H9 (cell line): ENCODE measurements at regions not wholly inside any gene's neighbourhood (a gene's known extent, or its start where the extent isn't known, plus 50 kb on each side); places are given as distances from the start of the nearest gene placed in this dataset.

Experiments used
- DNase-seq: peaks from one replicate; pipeline ENCODE4 v3.0.0-alpha.2; 2017
- H2AFZ ChIP-seq: one replicate; pipeline ENCODE4 v1.6.1; 2013; ENCODE audit warnings: mild to moderate bottlenecking, low read length, control low read depth, moderate library complexity
- H2AK5ac ChIP-seq: 2 replicates; pipeline ENCODE4 v1.6.1; 2013; ENCODE audit warnings: low read length, control low read depth, mixed read lengths; ENCODE audit not compliant: insufficient read length
- H2BK120ac ChIP-seq: one replicate; pipeline ENCODE4 v1.6.1; 2013; ENCODE audit warnings: low read depth, mild to moderate bottlenecking, low read length, control low read depth, inconsistent platforms; ENCODE audit not compliant: poor library complexity, severe bottlenecking
- H2BK12ac ChIP-seq: 2 replicates; pipeline ENCODE4 v1.6.1; 2013; ENCODE audit warnings: low read length, control low read depth, mixed read lengths, low read depth; ENCODE audit not compliant: insufficient read length
- H2BK15ac ChIP-seq: 2 replicates; pipeline ENCODE4 v1.6.1; 2013; ENCODE audit warnings: low read depth, low read length, control low read depth
- H2BK20ac ChIP-seq: one replicate; pipeline ENCODE4 v1.6.1; 2013; ENCODE audit warnings: low read depth, mild to moderate bottlenecking, low read length, control low read depth, inconsistent platforms; ENCODE audit not compliant: poor library complexity, severe bottlenecking
- H2BK5ac ChIP-seq: 2 replicates; pipeline ENCODE4 v1.6.1; 2013; ENCODE audit warnings: low read length, control low read depth, mixed read lengths; ENCODE audit not compliant: insufficient read length
- H3K14ac ChIP-seq: 2 replicates; pipeline ENCODE4 v1.6.1; 2013; ENCODE audit warnings: low read length, control low read depth; ENCODE audit not compliant: insufficient read depth
- H3K18ac ChIP-seq: 2 replicates; pipeline ENCODE4 v1.6.1; 2013; ENCODE audit warnings: low read depth, mild to moderate bottlenecking, mixed read lengths, low read length, control low read depth; ENCODE audit not compliant: insufficient read length
- H3K23ac ChIP-seq: 2 replicates; pipeline ENCODE4 v1.6.1; 2013; ENCODE audit warnings: low read length, control low read depth, mixed read lengths, low read depth; ENCODE audit not compliant: insufficient read length
- H3K23me2 ChIP-seq: 2 replicates; pipeline ENCODE4 v1.6.1; 2013; ENCODE audit warnings: low read depth, mild to moderate bottlenecking, mixed read lengths, low read length, control low read depth; ENCODE audit not compliant: insufficient read length, poor library complexity, severe bottlenecking
- H3K27ac ChIP-seq: 2 replicates; pipeline ENCODE4 v1.5.1; 2013; ENCODE audit warnings: low read length, control low read depth, mixed read lengths, low read depth; ENCODE audit not compliant: insufficient read length
- H3K27me3 ChIP-seq: 2 replicates; pipeline ENCODE4 v1.6.1; 2013; ENCODE audit warnings: low read length, control low read depth, inconsistent platforms; ENCODE audit not compliant: insufficient read depth
- H3K4ac ChIP-seq: 2 replicates; pipeline ENCODE4 v1.6.1; 2013; ENCODE audit warnings: low read depth, mild to moderate bottlenecking, control low read depth, inconsistent platforms, low read length, moderate library complexity
- H3K4me1 ChIP-seq: 2 replicates; pipeline ENCODE4 v1.6.1; 2013; ENCODE audit warnings: low read length, control low read depth, inconsistent platforms; ENCODE audit not compliant: insufficient read depth
- H3K4me2 ChIP-seq: 2 replicates; pipeline ENCODE4 v1.6.1; 2013; ENCODE audit warnings: low read length, control low read depth, mixed read lengths; ENCODE audit not compliant: insufficient read length, insufficient read depth
- H3K56ac ChIP-seq: 2 replicates; pipeline ENCODE4 v1.6.1; 2013; ENCODE audit warnings: low read depth, mild to moderate bottlenecking, mixed read lengths, low read length, control low read depth; ENCODE audit not compliant: insufficient read length
- H3K79me1 ChIP-seq: 2 replicates; pipeline ENCODE4 v1.6.1; 2013; ENCODE audit warnings: low read depth, mild to moderate bottlenecking, moderate library complexity, low read length, control low read depth, inconsistent platforms; ENCODE audit not compliant: insufficient read depth, poor library complexity, severe bottlenecking
- H3K79me2 ChIP-seq: 2 replicates; pipeline ENCODE4 v1.6.1; 2013; ENCODE audit warnings: low read length, control low read depth, inconsistent platforms; ENCODE audit not compliant: insufficient read depth
- H3K9ac ChIP-seq: 2 replicates; pipeline ENCODE4 v1.6.1; 2013; ENCODE audit warnings: low read length, control low read depth, mixed read lengths; ENCODE audit not compliant: insufficient read length; ENCODE audit errors: extremely low read depth
- H3K9me3 ChIP-seq: one replicate; pipeline ENCODE4 v1.6.1; 2013; ENCODE audit warnings: low read depth, low read length, inconsistent platforms; ENCODE audit not compliant: control insufficient read depth
- H3T11ph ChIP-seq: one replicate; pipeline ENCODE4 v1.6.1; 2013; ENCODE audit warnings: mild to moderate bottlenecking, low read length, control low read depth, inconsistent platforms
- H4K20me1 ChIP-seq: one replicate; pipeline ENCODE4 v1.6.1; 2013; ENCODE audit not compliant: control insufficient read depth, insufficient read length, insufficient read depth
- H4K5ac ChIP-seq: 2 replicates; pipeline ENCODE4 v1.6.1; 2013; ENCODE audit warnings: low read depth, mild to moderate bottlenecking, mixed read lengths, low read length, control low read depth; ENCODE audit not compliant: insufficient read length
- H4K8ac ChIP-seq: replicated peaks from 2 replicates; pipeline ENCODE4 v1.6.1; 2013; ENCODE audit warnings: low read length, control low read depth, mixed read lengths, low read depth; ENCODE audit not compliant: insufficient read length
- H4K91ac ChIP-seq: 2 replicates; pipeline ENCODE4 v1.6.1; 2013; ENCODE audit warnings: low read depth, mild to moderate bottlenecking, moderate library complexity, mixed read lengths, low read length, control low read depth; ENCODE audit not compliant: insufficient read length
- H3K27ac Mint-ChIP-seq, 3 experiments: 2 replicates in 2 of 3; 3 replicates in 1 of 3; pipeline ENCODE4 v1.8.0; 2020 to 2021; ENCODE audit warnings: mixed read lengths in 3 of 3, mild to moderate bottlenecking in 1 of 3, moderate library complexity in 1 of 3
- H3K27me3 Mint-ChIP-seq: 2 replicates; pipeline ENCODE4 v1.8.0; 2021; ENCODE audit warnings: low read depth, mild to moderate bottlenecking, moderate library complexity, mixed read lengths
- H3K36me3 Mint-ChIP-seq, 3 experiments: 2 replicates in 2 of 3; 3 replicates in 1 of 3; pipeline ENCODE4 v1.8.0; 2020 to 2021; ENCODE audit warnings: low read depth in 3 of 3, mixed read lengths in 3 of 3; ENCODE audit not compliant: insufficient read depth in 1 of 3
- H3K4me1 Mint-ChIP-seq, 2 experiments: 2 replicates each; pipeline ENCODE4 v1.8.0; 2020; ENCODE audit warnings: mixed read lengths in 2 of 2
- H3K4me3 Mint-ChIP-seq, 2 experiments: 2 replicates in 1 of 2; 3 replicates in 1 of 2; pipeline ENCODE4 v1.8.0; 2020 to 2021; ENCODE audit warnings: mild to moderate bottlenecking in 2 of 2, mixed read lengths in 2 of 2, moderate library complexity in 1 of 2
- H3K9me3 Mint-ChIP-seq, 2 experiments: 2 replicates in 1 of 2; 3 replicates in 1 of 2; pipeline ENCODE4 v1.8.0; 2020; ENCODE audit warnings: mild to moderate bottlenecking in 2 of 2, mixed read lengths in 2 of 2, moderate library complexity in 1 of 2
- WGBS: extraction: QIAGEN DNeasy Blood & Tissue Kit; methylation state at CpG from one replicate; pipeline ENCODE4 v1.1.7; 2013; ENCODE audit warnings: missing lambda C conversion rate, low lambda C conversion rate, mixed read lengths; ENCODE audit not compliant: insufficient read length; ENCODE audit errors: extremely low coverage; 5-methylcytosine and 5-hydroxymethylcytosine counted together
- TF ChIP-seq, protein P1 (sequence below): fragments of 200-600 bp; sonication (generic); conservative IDR thresholded peaks from 3 replicates; pipeline ENCODE4 v1.8.0; 2021; ENCODE audit warnings: antibody characterized with exemption, mild to moderate bottlenecking

DNA sequence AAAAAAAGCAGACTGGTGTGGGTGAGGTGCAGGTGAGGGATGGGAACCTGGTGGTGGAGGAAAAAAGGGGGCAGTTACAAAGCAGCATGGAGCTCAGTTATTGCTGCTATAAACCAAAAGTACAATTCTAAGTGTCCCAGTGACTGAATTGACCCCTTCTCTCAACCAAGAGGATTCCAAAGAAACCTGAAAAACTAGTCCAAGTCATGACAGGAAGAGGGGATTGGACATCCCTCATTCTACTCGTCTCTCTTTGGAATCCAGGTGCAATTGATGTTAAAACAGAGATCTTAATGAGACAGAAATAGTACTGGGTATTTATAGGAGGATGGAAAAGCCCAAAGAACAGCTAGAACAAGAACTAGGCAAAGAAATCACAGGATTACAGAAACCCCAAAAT, 322.3 kb upstream of the IGFBP3 start:
- H3K27me3 Mint-ChIP-seq, result no peaks in the 10 kb centered on the region; the same call in 1 of the 2 replicates
- Histone ChIP-seq H2AFZ (no peak overlapping the region), H3T11ph (no peak overlapping the region)

More for the DNA sequence above, 322.3 kb upstream of the IGFBP3 start:
- H3K9me3 Mint-ChIP-seq, result peaks cover 0 to 7% of the 10 kb centered on the region in 2 experiments; a peak in 3 of 5 replicates
- Histone ChIP-seq H3K18ac (no peak overlapping the region), H3K9me3 (no peaks in the 10 kb centered on the region), H4K5ac (no peak overlapping the region), H4K20me1 (no peaks in the 10 kb centered on the region), H2BK5ac (no peak overlapping the region), H4K8ac (no peak overlapping the region), H2BK20ac (no peak overlapping the region), H3K27ac (no peak overlapping the region), H3K14ac (no peak overlapping the region), H2BK12ac (no peak overlapping the region), H2BK120ac (no peak overlapping the region), H3K4me1 (no peaks in the 10 kb centered on the region), H3K9ac (no peak overlapping the region), H2BK15ac (no peak overlapping the region), H3K79me1 (no peaks in the 10 kb centered on the region), H3K4me2 (no peak overlapping the region), H4K91ac (no peak overlapping the region), H3K79me2 (no peaks in the 10 kb centered on the region), H3K23me2 (no peaks in the 10 kb centered on the region), H3K27me3 (no peaks in the 10 kb centered on the region), H3K23ac (no peak overlapping the region), H2AK5ac (no peak overlapping the region), H3K56ac (no peak overlapping the region), H3K4ac (no peak overlapping the region)
- peaks cover 0 to 5% of the 10 kb centered on the region in 2 experiments; a peak in 2 of 4 replicates for H3K4me1 Mint-ChIP-seq
- no CpG with 5 or more reads among the region's 1 CpG for WGBS
- DNase-seq, result no peak
- H3K4me3 Mint-ChIP-seq, result no peak overlapping the region
- TF ChIP-seq, protein P1, sequence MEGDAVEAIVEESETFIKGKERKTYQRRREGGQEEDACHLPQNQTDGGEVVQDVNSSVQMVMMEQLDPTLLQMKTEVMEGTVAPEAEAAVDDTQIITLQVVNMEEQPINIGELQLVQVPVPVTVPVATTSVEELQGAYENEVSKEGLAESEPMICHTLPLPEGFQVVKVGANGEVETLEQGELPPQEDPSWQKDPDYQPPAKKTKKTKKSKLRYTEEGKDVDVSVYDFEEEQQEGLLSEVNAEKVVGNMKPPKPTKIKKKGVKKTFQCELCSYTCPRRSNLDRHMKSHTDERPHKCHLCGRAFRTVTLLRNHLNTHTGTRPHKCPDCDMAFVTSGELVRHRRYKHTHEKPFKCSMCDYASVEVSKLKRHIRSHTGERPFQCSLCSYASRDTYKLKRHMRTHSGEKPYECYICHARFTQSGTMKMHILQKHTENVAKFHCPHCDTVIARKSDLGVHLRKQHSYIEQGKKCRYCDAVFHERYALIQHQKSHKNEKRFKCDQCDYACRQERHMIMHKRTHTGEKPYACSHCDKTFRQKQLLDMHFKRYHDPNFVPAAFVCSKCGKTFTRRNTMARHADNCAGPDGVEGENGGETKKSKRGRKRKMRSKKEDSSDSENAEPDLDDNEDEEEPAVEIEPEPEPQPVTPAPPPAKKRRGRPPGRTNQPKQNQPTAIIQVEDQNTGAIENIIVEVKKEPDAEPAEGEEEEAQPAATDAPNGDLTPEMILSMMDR, result no peak
- H3K27ac Mint-ChIP-seq, result no peak overlapping the region
- peaks cover 1 to 8% (median 4%) of the 10 kb centered on the region in 3 experiments; a peak in 5 of 7 replicates for H3K36me3 Mint-ChIP-seq
